ENCODE measurements at regions not wholly inside any gene's neighbourhood (a gene's known extent, or its start where the extent isn't known, plus 50 kb on each side); places are given as distances from the start of the nearest gene placed in this dataset.
"Not testable (repeated sequence)": the region's sequence is repeated elsewhere in the genome, so short reads cannot be mapped to it uniquely, and the experiment has no call there.

- no peak for DNase-seq (ENCODE audit: low read depth)
These were observed 1361.8 kb upstream of the EYS start for GRCh38 chr6:67068781-67069180.

- no peak for DNase-seq (ENCODE audit: low read depth)
These were observed 1357.3 kb upstream of the EYS start for GRCh38 chr6:67064323-67064722.

- no peak for DNase-seq (ENCODE audit: low read depth)
These were observed 1341.0 kb upstream of the EYS start for GRCh38 chr6:67047996-67048395.

- no peak for DNase-seq (ENCODE audit: low read depth)
These were observed 1338.0 kb upstream of the EYS start for GRCh38 chr6:67045076-67045475.

GRCh38 chr6:67031451-67031850, 1324.4 kb upstream of the EYS start:
- DNase-seq (ENCODE audit: low read depth) = no peak

- DNase-seq (ENCODE audit: low read depth) = no peak
These were observed 1323.8 kb upstream of the EYS start for GRCh38 chr6:67030861-67031260.

GRCh38 chr6:67016921-67017460, 1310.0 kb upstream of the EYS start:
- DNase-seq (ENCODE audit: low read depth) = no peak

- no peak for DNase-seq (ENCODE audit: low read depth)
These were observed 1304.4 kb upstream of the EYS start for GRCh38 chr6:67011441-67011840.

GRCh38 chr6:67009818-67010217, 1302.8 kb upstream of the EYS start:
- no peak for DNase-seq (ENCODE audit: low read depth)

- no peak for DNase-seq (ENCODE audit: low read depth)
These were observed 1296.8 kb upstream of the EYS start for GRCh38 chr6:67003844-67004243.

GRCh38 chr6:67000121-67000520, 1293.1 kb upstream of the EYS start:
- no peak for DNase-seq (ENCODE audit: low read depth)

GRCh38 chr6:66997579-66997978, 1290.6 kb upstream of the EYS start:
- not testable (repeated sequence) for DNase-seq (ENCODE audit: low read depth)

GRCh38 chr6:66995669-66996068, 1288.6 kb upstream of the EYS start:
- DNase-seq (ENCODE audit: low read depth) = no peak

GRCh38 chr6:66993708-66994107, 1286.7 kb upstream of the EYS start:
- not testable (repeated sequence) for DNase-seq (ENCODE audit: low read depth)

- DNase-seq (ENCODE audit: low read depth) = no peak
These were observed 1286.2 kb upstream of the EYS start for GRCh38 chr6:66993272-66993671.

GRCh38 chr6:66992660-66993059, 1285.6 kb upstream of the EYS start:
- DNase-seq (ENCODE audit: low read depth) = no peak

- no peak for DNase-seq (ENCODE audit: low read depth)
These were observed 1279.9 kb upstream of the EYS start for GRCh38 chr6:66986940-66987339.

- DNase-seq (ENCODE audit: low read depth) = no peak
These were observed 1278.8 kb upstream of the EYS start for GRCh38 chr6:66985816-66986215.

GRCh38 chr6:66970373-66970772, 1263.3 kb upstream of the EYS start:
- DNase-seq (ENCODE audit: low read depth) = no peak

- no peak for DNase-seq (ENCODE audit: low read depth)
These were observed 1258.2 kb upstream of the EYS start for GRCh38 chr6:66965227-66965626.

GRCh38 chr6:66964216-66964615, 1257.2 kb upstream of the EYS start:
- DNase-seq (ENCODE audit: low read depth) = no peak

GRCh38 chr6:66962082-66962481, 1255.1 kb upstream of the EYS start:
- DNase-seq (ENCODE audit: low read depth) = no peak

- DNase-seq (ENCODE audit: low read depth) = no peak
These were observed 1254.2 kb upstream of the EYS start for GRCh38 chr6:66961191-66961590.

- DNase-seq (ENCODE audit: low read depth) = no peak
These were observed 1242.2 kb upstream of the EYS start for GRCh38 chr6:66949191-66949661.

- no peak for DNase-seq (ENCODE audit: low read depth)
These were observed 1241.1 kb upstream of the EYS start for GRCh38 chr6:66948106-66948505.

Data from fibroblast of the conjunctiva (primary cell).